AG04450 (cell line): ENCODE measurements at regions not wholly inside any gene's neighbourhood (a gene's known extent, or its start where the extent isn't known, plus 50 kb on each side); places are given as distances from the start of the nearest gene placed in this dataset.
A peak's percentile ranks its signal among the peaks of the same experiment; 100 is the strongest.

Experiments
- CTCF ChIA-PET: fragments of 300-600, 350-600 bp; formaldehyde crosslinking; extraction: SDS; loops from one replicate; lab custom pipeline; 2022; ENCODE audit warnings: antibody characterized with exemption, inconsistent platforms; lab: Charles Lee
- POLR2A ChIA-PET: fragments of 350-600 bp; formaldehyde crosslinking; extraction: SDS; loops from one replicate; lab custom pipeline; 2021; ENCODE audit warnings: antibody characterized with exemption, inconsistent platforms; lab: Yijun Ruan, JAX
- DNase-seq: peaks from one replicate; pipeline ENCODE4 v3.0.0-alpha.2; 2011; ENCODE audit warnings: low read depth, low spot score
- H3K27ac ChIP-seq: one replicate; pipeline ENCODE4 v1.5.1; 2012; ENCODE audit warnings: low read depth, low read length, control low read depth
- H3K27me3 ChIP-seq: one replicate; pipeline ENCODE4 v1.6.0; 2012; ENCODE audit warnings: low read length; ENCODE audit not compliant: control insufficient read depth, insufficient read depth
- H3K4me3 ChIP-seq: 2 replicates; pipeline ENCODE4 v1.5.1; 2011; ENCODE audit warnings: mild to moderate bottlenecking, low read depth, low read length, control low read depth
- H3K9me3 ChIP-seq: 2 replicates; pipeline ENCODE4 v1.5.1; 2012; ENCODE audit warnings: low read length; ENCODE audit not compliant: control insufficient read depth, insufficient read depth
- CTCF ChIP-seq: IDR thresholded peaks from 2 replicates; pipeline ENCODE4 v1.5.1; 2011; ENCODE audit warnings: low read depth, low read length, control low read depth, inconsistent platforms

GRCh38 chr18:76263046-76264005 is 231.7 kb downstream of the ZNF516 start:
- Histone ChIP-seq H3K27ac (no peak overlapping the region), H3K9me3 (no peaks in the 10 kb centered on the region), H3K27me3 (peaks cover 8% of the 10 kb centered on the region), H3K4me3 (no peak overlapping the region)
- no peak for DNase-seq
- TF ChIP-seq CTCF = no peak
- ChIA-PET CTCF (no interaction called here), POLR2A (no interaction called here)

GRCh38 chr18:76260941-76261472 is 234.0 kb downstream of the ZNF516 start:
- Histone ChIP-seq H3K9me3 (no peaks in the 10 kb centered on the region), H3K27me3 (peaks cover 8% of the 10 kb centered on the region), H3K27ac (no peak overlapping the region), H3K4me3 (no peak overlapping the region)
- TF ChIP-seq CTCF = no peak
- ChIA-PET POLR2A (no interaction called here), CTCF (interaction anchor here (0.7 kb wide), 1 partner anchor 562 kb away, joined by 4 read pairs; no protein-coding TSS in a partner anchor)
- DNase-seq = no peak

- Histone ChIP-seq H3K9me3 (no peaks in the 10 kb centered on the region), H3K27ac (no peak overlapping the region), H3K27me3 (peaks cover 8% of the 10 kb centered on the region), H3K4me3 (no peak overlapping the region)
- DNase-seq = no peak
- ChIA-PET CTCF (interaction anchor here (0.7 kb wide), 1 partner anchor 918 kb away, joined by 8 read pairs; no protein-coding TSS in a partner anchor), POLR2A (no interaction called here)
- TF ChIP-seq CTCF = no peak
These were observed 235.3 kb downstream of the ZNF516 start for GRCh38 chr18:76259711-76260110.

GRCh38 chr18:76259096-76259495 is 235.9 kb downstream of the ZNF516 start:
- POLR2A ChIA-PET = interaction anchor here (0.6 kb wide), 1 partner anchor 1807 kb away, joined by 3 read pairs; no protein-coding TSS in a partner anchor
- Histone ChIP-seq H3K27me3 (peaks cover 8% of the 10 kb centered on the region), H3K27ac (no peak overlapping the region), H3K4me3 (no peak overlapping the region), H3K9me3 (no peaks in the 10 kb centered on the region)
- CTCF ChIA-PET = interaction anchor here (1.3 to 1.8 kb wide), 4 partner anchors 43 to 1606 kb away, joined by 3 to 10 read pairs (median 4); no protein-coding TSS in a partner anchor
- TF ChIP-seq CTCF = 0 out of 2 replicates have a peak, but pooled peaks have one; percentile 17
- no peak for DNase-seq
